ENCODE measurements at regions not wholly inside any gene's neighbourhood (a gene's known extent, or its start where the extent isn't known, plus 50 kb on each side); places are given as distances from the start of the nearest gene placed in this dataset.

DNA sequence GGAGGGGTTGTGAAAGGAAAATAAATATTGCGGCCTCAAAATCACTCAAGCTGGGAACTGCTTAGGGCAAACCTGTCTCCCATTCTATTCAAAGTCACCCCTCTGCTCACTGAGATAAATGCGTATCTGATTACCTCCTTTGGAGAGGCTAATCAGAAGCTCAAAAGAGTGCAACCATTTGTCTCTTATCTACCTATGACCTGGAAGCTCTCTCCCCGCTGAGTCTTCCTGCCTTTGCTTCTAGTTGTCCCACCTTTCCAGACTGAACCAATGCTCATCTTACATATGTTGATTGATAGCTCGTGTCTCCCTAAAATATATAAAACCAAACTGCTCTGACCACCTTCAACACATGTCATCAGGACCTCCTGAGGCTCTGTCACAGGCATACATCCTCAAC, 91.6 kb upstream of the CAMK1G start:
- no peak for TF ChIP-seq TEAD4 (IDR thresholded peaks at IDR 0.05)
- no peak for TF ChIP-seq CEBPB (IDR thresholded peaks at IDR 0.05)
- TF ChIP-seq, protein P1, sequence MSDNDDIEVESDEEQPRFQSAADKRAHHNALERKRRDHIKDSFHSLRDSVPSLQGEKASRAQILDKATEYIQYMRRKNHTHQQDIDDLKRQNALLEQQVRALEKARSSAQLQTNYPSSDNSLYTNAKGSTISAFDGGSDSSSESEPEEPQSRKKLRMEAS (IDR thresholded peaks at IDR 0.05), result no peak
- TF ChIP-seq CREB1 (IDR thresholded peaks at IDR 0.05; ENCODE audit: low read depth), result no peak
- no peak for TF ChIP-seq YY1 (IDR thresholded peaks at IDR 0.05; ENCODE audit: low read depth)
- no peak for TF ChIP-seq RAD21 (IDR thresholded peaks at IDR 0.05; ENCODE audit: low read depth)
- no peak for TF ChIP-seq TAF1 (IDR thresholded peaks at IDR 0.05; ENCODE audit: low read depth)
- no peak for TF ChIP-seq TCF12 (IDR thresholded peaks at IDR 0.05; ENCODE audit: low read depth)

All from Ishikawa (cell line).